HEK293 (cell line): ENCODE measurements at regions not wholly inside any gene's neighbourhood (a gene's known extent, or its start where the extent isn't known, plus 50 kb on each side); places are given as distances from the start of the nearest gene placed in this dataset.

Source experiments
- CTCF ChIA-PET: fragments of 350-600 bp; formaldehyde crosslinking; extraction: SDS; loops from one replicate; lab custom pipeline; 2021; ENCODE audit warnings: antibody characterized with exemption; lab: Yijun Ruan, JAX
- POLR2A ChIA-PET: fragments of 300-600 bp; formaldehyde crosslinking; extraction: SDS; loops from one replicate; lab custom pipeline; 2020; ENCODE audit warnings: antibody characterized with exemption, inconsistent platforms; lab: Yijun Ruan, JAX
- H3K27ac ChIP-seq: fragments of 200-500 bp; sonication (Bioruptor generic); 2 replicates; pipeline ENCODE4 v1.5.1; 2014; ENCODE audit warnings: low read depth, low read length, control low read depth, inconsistent platforms; ENCODE audit errors: extremely low read depth
- H3K36me3 ChIP-seq, 2 experiments: fragments of 200-500 bp in 1 of 2; sonication (Bioruptor generic) in 1 of 2; 1 replicate in 1 of 2; 2 replicates in 1 of 2; pipeline ENCODE4 v1.5.1; 2014 to 2017; ENCODE audit warnings: inconsistent platforms in 2 of 2, low read length in 2 of 2; ENCODE audit not compliant: control insufficient read depth in 2 of 2, insufficient read depth in 1 of 2
- H3K4me1 ChIP-seq: fragments of 200-500 bp; sonication (Bioruptor generic); 2 replicates; pipeline ENCODE4 v1.5.1; 2014; ENCODE audit warnings: mild to moderate bottlenecking, low read length, inconsistent platforms; ENCODE audit not compliant: control insufficient read depth, insufficient read depth
- H3K4me3 ChIP-seq: 2 replicates; pipeline ENCODE4 v1.5.1; 2011; ENCODE audit warnings: low read depth, mild to moderate bottlenecking, control low read depth, low read length, moderate library complexity
- H3K9me3 ChIP-seq: fragments of 200-500 bp; sonication (Bioruptor generic); 2 replicates; pipeline ENCODE4 v1.5.1; 2014; ENCODE audit warnings: low read depth, low read length, inconsistent platforms; ENCODE audit not compliant: control insufficient read depth, insufficient read depth
- MZF1 ChIP-seq: fragments of 450-650 bp; formaldehyde crosslinking; IDR thresholded peaks from 2 replicates; pipeline ENCODE4 v1.5.1; 2017; ENCODE audit warnings: missing biosample characterization, missing genetic modification characterization, borderline replicate concordance
- PRDM2 ChIP-seq: fragments of 450-650 bp; formaldehyde crosslinking; IDR thresholded peaks from 2 replicates; pipeline ENCODE4 v1.5.1; 2016; ENCODE audit warnings: missing biosample characterization, missing genetic modification characterization, borderline replicate concordance
- SCRT1 ChIP-seq: fragments of 450-650 bp; formaldehyde crosslinking; IDR thresholded peaks from 2 replicates; pipeline ENCODE4 v1.5.1; 2016; ENCODE audit warnings: missing biosample characterization, missing genetic modification characterization, borderline replicate concordance
- TCF7L2 ChIP-seq: IDR thresholded peaks from 2 replicates; pipeline ENCODE4 v1.6.1; 2011; ENCODE audit warnings: low read depth, mild to moderate bottlenecking, inconsistent platforms, low read length, moderate library complexity, borderline replicate concordance
- YY2 ChIP-seq: fragments of 450-650 bp; formaldehyde crosslinking; IDR thresholded peaks from 2 replicates; pipeline ENCODE4 v1.5.1; 2016; ENCODE audit warnings: missing biosample characterization, missing genetic modification characterization
- ZBTB49 ChIP-seq: fragments of 450-650 bp; formaldehyde crosslinking; IDR thresholded peaks from 2 replicates; pipeline ENCODE4 v1.5.1; 2016; ENCODE audit warnings: missing biosample characterization, missing genetic modification characterization, low read depth
- ZFHX2 ChIP-seq: fragments of 450-650 bp; formaldehyde crosslinking; conservative IDR thresholded peaks from 2 replicates; pipeline ENCODE4 v1.5.1; 2016; ENCODE audit warnings: missing biosample characterization, missing genetic modification characterization
- ZFP37 ChIP-seq: fragments of 450-650 bp; formaldehyde crosslinking; IDR thresholded peaks from 2 replicates; pipeline ENCODE4 v1.5.1; 2016; ENCODE audit warnings: missing biosample characterization, missing genetic modification characterization
- ZNF335 ChIP-seq: fragments of 450-650 bp; formaldehyde crosslinking; conservative IDR thresholded peaks from 2 replicates; pipeline ENCODE4 v1.5.1; 2016; ENCODE audit warnings: missing biosample characterization, missing genetic modification characterization
- ZNF426 ChIP-seq: fragments of 450-650 bp; formaldehyde crosslinking; IDR thresholded peaks from 2 replicates; pipeline ENCODE4 v1.5.1; 2017; ENCODE audit warnings: missing biosample characterization, missing genetic modification characterization, mild to moderate bottlenecking, inconsistent platforms, moderate library complexity
- ZNF514 ChIP-seq: fragments of 450-650 bp; formaldehyde crosslinking; IDR thresholded peaks from 2 replicates; pipeline ENCODE4 v1.5.1; 2016; ENCODE audit warnings: missing biosample characterization, missing genetic modification characterization
- ZNF701 ChIP-seq: fragments of 450-650 bp; formaldehyde crosslinking; IDR thresholded peaks from 2 replicates; pipeline ENCODE4 v1.5.1; 2016; ENCODE audit warnings: missing biosample characterization, missing genetic modification characterization
- ZSCAN4 ChIP-seq: fragments of 450-650 bp; formaldehyde crosslinking; IDR thresholded peaks from 2 replicates; pipeline ENCODE4 v1.5.1; 2017; ENCODE audit warnings: missing biosample characterization, missing genetic modification characterization

GRCh38 chr3:99240700-99241099 lies 339.2 kb upstream of the DCBLD2 start (continued):
- TF ChIP-seq PRDM2 (tag by site-specific recombination) (no peak), MZF1 (tag by site-specific recombination) (no peak), ZNF514 (tag by site-specific recombination) (no peak), ZSCAN4 (tag by site-specific recombination) (no peak), SCRT1 (no peak), ZNF426 (tag by site-specific recombination) (no peak), ZFHX2 (tag by site-specific recombination) (no peak), ZFP37 (tag by site-specific recombination) (no peak)

- no peak for TF ChIP-seq PRDM2 (tag by site-specific recombination)
- no peak for TF ChIP-seq ZNF335 (tag by site-specific recombination)
- TF ChIP-seq TCF7L2 = no peak
- no peak for TF ChIP-seq ZNF701 (tag by site-specific recombination)
- TF ChIP-seq ZBTB49 (tag by site-specific recombination) = no peak
- no peak for TF ChIP-seq YY2 (tag by site-specific recombination)
- ChIA-PET POLR2A (no interaction called here), CTCF (interaction anchor here (0.7 kb wide), 1 partner anchor 595 kb away, joined by 5 read pairs; no protein-coding TSS in a partner anchor)
- no peaks in the 10 kb centered on the region for H3K9me3 ChIP-seq
- no peaks in the 10 kb centered on the region for H3K4me1 ChIP-seq
- no peak overlapping the region for H3K4me3 ChIP-seq
- no peaks in the 10 kb centered on the region for H3K36me3 ChIP-seq
- H3K27ac ChIP-seq = no peak overlapping the region
Observed at GRCh38 chr3:99236576-99236975, 335.1 kb upstream of the DCBLD2 start.
